ENCODE measurements at regions not wholly inside any gene's neighbourhood (a gene's known extent, or its start where the extent isn't known, plus 50 kb on each side); places are given as distances from the start of the nearest gene placed in this dataset.
A peak's percentile ranks its signal among the peaks of the same experiment; 100 is the strongest.

DNA sequence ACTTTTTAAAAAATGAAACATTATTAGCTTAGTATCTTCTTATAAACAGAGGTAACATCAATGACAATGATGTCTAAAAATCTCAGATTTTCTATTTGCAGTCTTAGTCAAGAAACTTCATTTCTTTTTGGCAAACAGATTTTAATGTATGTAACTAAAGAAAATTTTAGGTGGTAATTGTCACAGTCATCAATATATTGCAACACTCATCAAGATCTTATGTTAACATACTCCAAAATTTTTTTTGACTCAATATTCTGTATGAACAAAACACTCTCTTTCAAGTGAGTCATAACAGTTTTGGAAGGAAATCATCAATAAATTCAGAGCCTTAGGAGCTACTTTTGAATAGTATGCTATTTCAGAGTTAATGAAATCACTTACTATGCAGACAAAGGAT, 1507.6 kb downstream of the SLITRK1 start:
- ChIA-PET POLR2A (no interaction called here), CTCF (no interaction called here)
- Histone ChIP-seq H3K27me3 (replicated peaks in 2 of 5; ENCODE audit: control insufficient read depth in 4 of 5, insufficient read depth in 5 of 5, low read length in 4 of 5) (no peaks in the 10 kb centered on the region), H3K4me1 (ENCODE audit: control extremely low read depth in 1 of 4, control insufficient read depth in 4 of 4, insufficient read depth in 4 of 4, low read length in 3 of 4) (no peaks in the 10 kb centered on the region), H3K27ac (ENCODE audit: insufficient read depth in 1 of 2, low read depth in 1 of 2, low read length in 2 of 2, poor library complexity in 1 of 2, severe bottlenecking in 2 of 2) (no peak overlapping the region), H3K9me3 (ENCODE audit: control extremely low read depth in 1 of 5, control insufficient read depth in 4 of 5, insufficient read depth in 2 of 5, low read depth in 1 of 5, low read length in 4 of 5) (peaks cover 0 to 5% (median 0%) of the 10 kb centered on the region in 5 experiments), H3K36me3 (ENCODE audit: control insufficient read depth in 4 of 4, insufficient read depth in 4 of 4, low read length in 3 of 4) (no peaks in the 10 kb centered on the region), H3K4me3 (ENCODE audit: control insufficient read depth in 1 of 7, extremely low read depth in 1 of 7, insufficient read depth in 4 of 7, low read depth in 2 of 7, low read length in 6 of 7) (no peak overlapping the region)
- no peak for DNase-seq

DNA sequence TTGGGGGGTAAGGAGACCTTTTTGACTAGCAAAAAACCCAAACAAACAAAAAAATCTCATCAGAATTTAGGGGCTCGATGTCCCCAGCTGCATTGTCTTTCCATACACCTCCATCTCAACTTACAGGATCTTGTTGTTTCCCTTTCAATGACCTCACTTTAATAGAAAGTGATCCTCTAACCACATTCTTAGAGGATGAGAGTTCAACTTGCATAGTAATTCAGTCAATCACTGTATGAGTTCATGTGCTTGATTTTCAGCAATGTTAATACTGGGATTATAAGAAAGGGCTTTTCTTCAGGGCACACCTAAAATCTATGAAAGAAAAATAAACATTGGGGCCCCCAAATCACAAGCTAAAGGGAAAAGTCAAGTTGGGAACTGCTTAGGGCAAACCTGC, 1512.0 kb downstream of the SLITRK1 start:
- Histone ChIP-seq H3K36me3 (ENCODE audit: control insufficient read depth in 4 of 4, insufficient read depth in 4 of 4, low read length in 3 of 4) (no peaks in the 10 kb centered on the region), H3K27me3 (replicated peaks in 2 of 5; ENCODE audit: control insufficient read depth in 4 of 5, insufficient read depth in 5 of 5, low read length in 4 of 5) (no peaks in the 10 kb centered on the region), H3K4me3 (ENCODE audit: control insufficient read depth in 1 of 7, extremely low read depth in 1 of 7, insufficient read depth in 4 of 7, low read depth in 2 of 7, low read length in 6 of 7) (no peak overlapping the region), H3K9me3 (ENCODE audit: control extremely low read depth in 1 of 5, control insufficient read depth in 4 of 5, insufficient read depth in 2 of 5, low read depth in 1 of 5, low read length in 4 of 5) (peaks cover 0 to 3% (median 0%) of the 10 kb centered on the region in 5 experiments), H3K27ac (ENCODE audit: insufficient read depth in 1 of 2, low read depth in 1 of 2, low read length in 2 of 2, poor library complexity in 1 of 2, severe bottlenecking in 2 of 2) (no peak overlapping the region), H3K4me1 (ENCODE audit: control extremely low read depth in 1 of 4, control insufficient read depth in 4 of 4, insufficient read depth in 4 of 4, low read length in 3 of 4) (no peaks in the 10 kb centered on the region)
- CTCF ChIA-PET, result no interaction called here
- WGBS (ENCODE audit: insufficient coverage), result no CpG with 5 or more reads among the region's 1 CpG
- POLR2A ChIA-PET, result no interaction called here
- DNase-seq, result no peak

DNA sequence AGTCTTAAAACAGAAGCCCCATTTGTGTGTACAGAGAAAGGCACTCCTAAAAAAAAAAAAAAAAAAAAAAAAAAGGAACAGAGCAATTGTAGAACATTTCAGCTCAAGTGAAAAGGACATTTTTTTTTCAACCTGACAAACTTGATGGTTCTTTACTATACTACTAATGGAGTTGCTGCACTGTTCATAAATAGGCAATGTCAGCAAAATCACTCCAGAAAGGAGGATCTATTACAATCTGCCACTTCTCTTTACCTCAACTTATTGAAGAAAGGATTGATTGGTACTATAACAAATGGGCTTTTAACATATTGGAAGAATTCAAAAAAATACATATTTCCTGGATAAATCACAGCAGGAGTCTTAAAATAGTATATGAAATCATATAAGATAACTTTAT, 1517.7 kb downstream of the SLITRK1 start:
- DNase-seq, result no peak
- ChIA-PET POLR2A (no interaction called here), CTCF (no interaction called here)
- Histone ChIP-seq H3K27me3 (replicated peaks in 2 of 5; ENCODE audit: control insufficient read depth in 4 of 5, insufficient read depth in 5 of 5, low read length in 4 of 5) (no peaks in the 10 kb centered on the region), H3K4me1 (ENCODE audit: control extremely low read depth in 1 of 4, control insufficient read depth in 4 of 4, insufficient read depth in 4 of 4, low read length in 3 of 4) (no peaks in the 10 kb centered on the region), H3K9me3 (ENCODE audit: control extremely low read depth in 1 of 5, control insufficient read depth in 4 of 5, insufficient read depth in 2 of 5, low read depth in 1 of 5, low read length in 4 of 5) (peaks cover 0 to 3% (median 0%) of the 10 kb centered on the region in 5 experiments), H3K36me3 (ENCODE audit: control insufficient read depth in 4 of 4, insufficient read depth in 4 of 4, low read length in 3 of 4) (no peaks in the 10 kb centered on the region), H3K27ac (ENCODE audit: insufficient read depth in 1 of 2, low read depth in 1 of 2, low read length in 2 of 2, poor library complexity in 1 of 2, severe bottlenecking in 2 of 2) (no peak overlapping the region), H3K4me3 (ENCODE audit: control insufficient read depth in 1 of 7, extremely low read depth in 1 of 7, insufficient read depth in 4 of 7, low read depth in 2 of 7, low read length in 6 of 7) (no peak overlapping the region)

DNA sequence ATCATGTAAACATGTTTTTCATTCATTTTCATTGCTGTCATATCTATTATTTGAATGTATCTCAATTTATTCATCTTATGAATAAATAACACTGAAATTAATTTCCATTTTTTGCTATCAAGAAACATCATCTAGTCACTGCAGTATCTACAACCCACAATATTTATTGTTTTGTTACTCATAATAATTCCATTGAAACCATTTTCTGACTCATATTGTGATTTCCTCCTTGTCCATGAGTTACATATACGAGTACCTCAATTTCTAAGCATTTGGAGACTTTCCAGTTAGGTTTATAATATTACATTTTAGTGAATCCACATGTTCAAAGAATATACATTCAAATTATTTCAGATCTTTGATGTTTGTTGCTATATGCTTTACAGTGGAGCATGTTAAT, 1524.0 kb downstream of the SLITRK1 start:
- peak in 1 of 3 donors; percentile 8 for DNase-seq
- Histone ChIP-seq H3K9me3 (ENCODE audit: control extremely low read depth in 1 of 5, control insufficient read depth in 4 of 5, insufficient read depth in 2 of 5, low read depth in 1 of 5, low read length in 4 of 5) (peaks cover 0 to 3% (median 0%) of the 10 kb centered on the region in 5 experiments), H3K4me1 (ENCODE audit: control extremely low read depth in 1 of 4, control insufficient read depth in 4 of 4, insufficient read depth in 4 of 4, low read length in 3 of 4) (peaks cover 0 to 4% (median 0%) of the 10 kb centered on the region in 4 experiments), H3K36me3 (ENCODE audit: control insufficient read depth in 4 of 4, insufficient read depth in 4 of 4, low read length in 3 of 4) (no peaks in the 10 kb centered on the region), H3K4me3 (ENCODE audit: control insufficient read depth in 1 of 7, extremely low read depth in 1 of 7, insufficient read depth in 4 of 7, low read depth in 2 of 7, low read length in 6 of 7) (no peak overlapping the region), H3K27ac (ENCODE audit: insufficient read depth in 1 of 2, low read depth in 1 of 2, low read length in 2 of 2, poor library complexity in 1 of 2, severe bottlenecking in 2 of 2) (no peak overlapping the region), H3K27me3 (replicated peaks in 2 of 5; ENCODE audit: control insufficient read depth in 4 of 5, insufficient read depth in 5 of 5, low read length in 4 of 5) (no peaks in the 10 kb centered on the region)
- ChIA-PET POLR2A (no interaction called here), CTCF (no interaction called here)
- no CpG with 5 or more reads among the region's 1 CpG for WGBS (ENCODE audit: insufficient coverage)

DNA sequence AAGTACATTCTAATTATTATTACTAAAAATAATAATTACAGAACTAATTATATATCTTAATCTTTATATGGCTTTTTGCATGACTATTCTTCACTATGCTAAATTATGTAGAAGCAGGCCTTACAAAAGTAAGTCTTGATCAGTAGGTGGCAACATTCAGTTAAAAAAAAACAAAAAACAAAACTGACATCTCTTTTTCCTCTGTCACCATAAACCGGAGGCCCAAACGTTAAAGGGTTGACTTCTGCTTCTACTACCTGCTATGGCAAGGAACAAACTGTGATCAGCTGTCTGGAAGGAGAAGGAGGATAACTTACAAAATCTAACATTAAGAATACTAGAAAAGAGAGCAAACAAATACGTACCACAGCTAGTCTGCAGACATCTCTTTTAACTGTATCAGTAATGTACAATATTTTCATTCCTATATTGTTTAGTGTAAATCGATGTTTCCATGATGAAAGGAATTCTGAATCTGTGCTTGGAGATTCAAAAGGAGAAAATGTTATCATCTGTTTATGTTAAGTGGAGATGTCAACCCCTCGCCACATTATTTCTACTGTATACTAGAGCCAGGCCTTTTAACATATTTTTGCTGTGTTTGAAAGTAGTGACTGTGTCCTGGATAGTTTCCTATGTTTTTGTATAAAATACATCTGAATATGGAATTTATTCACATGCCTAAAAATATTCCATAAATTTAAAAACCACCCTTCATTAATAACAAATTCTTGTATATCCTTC, 1525.4 kb downstream of the SLITRK1 start:
- no peak overlapping the region for H3K27ac ChIP-seq (ENCODE audit: insufficient read depth in 1 of 2, low read depth in 1 of 2, low read length in 2 of 2, poor library complexity in 1 of 2, severe bottlenecking in 2 of 2)
- H3K4me1 ChIP-seq (ENCODE audit: control extremely low read depth in 1 of 4, control insufficient read depth in 4 of 4, insufficient read depth in 4 of 4, low read length in 3 of 4), result peaks cover 0 to 4% (median 0%) of the 10 kb centered on the region in 4 experiments
- H3K27me3 ChIP-seq (replicated peaks in 2 of 5; ENCODE audit: control insufficient read depth in 4 of 5, insufficient read depth in 5 of 5, low read length in 4 of 5), result no peaks in the 10 kb centered on the region
- POLR2A ChIA-PET, result interaction anchor here (0.6 kb wide), 1 partner anchor 477 kb away, joined by 3 read pairs; no protein-coding TSS in a partner anchor
- peaks cover 0 to 3% (median 0%) of the 10 kb centered on the region in 5 experiments for H3K9me3 ChIP-seq (ENCODE audit: control extremely low read depth in 1 of 5, control insufficient read depth in 4 of 5, insufficient read depth in 2 of 5, low read depth in 1 of 5, low read length in 4 of 5)
- CTCF ChIA-PET, result interaction anchor here (0.7 kb wide), 1 partner anchor 1970 kb away, joined by 3 read pairs; no protein-coding TSS in a partner anchor
- H3K4me3 ChIP-seq (ENCODE audit: control insufficient read depth in 1 of 7, extremely low read depth in 1 of 7, insufficient read depth in 4 of 7, low read depth in 2 of 7, low read length in 6 of 7), result no peak overlapping the region
- peak; percentile 46 to 74 (median 71) for DNase-seq
- H3K36me3 ChIP-seq (ENCODE audit: control insufficient read depth in 4 of 4, insufficient read depth in 4 of 4, low read length in 3 of 4), result no peaks in the 10 kb centered on the region
- no CpG with 5 or more reads among the region's 5 CpGs for WGBS (ENCODE audit: insufficient coverage)

DNA sequence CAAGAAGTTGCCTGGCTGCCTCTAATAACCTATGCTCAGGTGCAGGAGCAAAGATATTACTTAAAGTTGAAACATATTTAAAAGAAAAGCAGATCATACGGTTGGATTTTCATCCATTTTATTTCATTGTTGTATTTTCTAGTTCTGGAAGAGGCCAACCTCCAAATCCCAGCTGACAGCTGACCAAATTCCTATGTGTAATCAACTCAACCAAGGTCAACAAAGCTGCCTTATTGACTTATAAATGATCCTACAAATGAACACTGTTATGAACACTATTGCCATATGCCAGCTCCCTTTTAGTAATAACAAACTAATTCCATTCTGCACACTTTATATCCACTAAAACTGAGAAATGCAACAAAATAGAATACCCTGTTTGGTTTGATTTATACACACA, 1537.4 kb downstream of the SLITRK1 start:
- no peak for DNase-seq
- WGBS (ENCODE audit: insufficient coverage), result no CpG with 5 or more reads among the region's 1 CpG
- POLR2A ChIA-PET, result no interaction called here

DNA sequence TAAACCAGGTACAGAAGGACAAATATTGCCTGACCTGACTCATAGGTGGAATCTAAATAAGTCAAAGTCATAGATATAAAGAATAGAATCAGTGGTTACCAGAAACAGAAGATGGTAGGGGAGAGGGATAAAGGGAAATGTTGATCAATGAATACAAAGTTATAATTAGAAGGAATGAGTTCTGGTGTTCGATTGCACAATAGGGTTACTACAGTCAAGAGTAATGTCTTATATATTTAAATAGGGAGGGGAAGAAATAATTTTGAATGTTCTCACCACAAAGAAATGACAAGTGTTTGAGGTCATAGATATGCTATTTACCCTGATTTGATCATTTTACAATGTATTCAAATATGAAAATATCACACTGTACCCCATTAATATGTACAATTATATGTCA, 1541.2 kb downstream of the SLITRK1 start:
- Histone ChIP-seq H3K36me3 (ENCODE audit: control insufficient read depth in 4 of 4, insufficient read depth in 4 of 4, low read length in 3 of 4) (no peaks in the 10 kb centered on the region), H3K27ac (ENCODE audit: insufficient read depth in 1 of 2, low read depth in 1 of 2, low read length in 2 of 2, poor library complexity in 1 of 2, severe bottlenecking in 2 of 2) (no peak overlapping the region), H3K9me3 (ENCODE audit: control extremely low read depth in 1 of 5, control insufficient read depth in 4 of 5, insufficient read depth in 2 of 5, low read depth in 1 of 5, low read length in 4 of 5) (no peaks in the 10 kb centered on the region), H3K4me3 (ENCODE audit: control insufficient read depth in 1 of 7, extremely low read depth in 1 of 7, insufficient read depth in 4 of 7, low read depth in 2 of 7, low read length in 6 of 7) (no peak overlapping the region), H3K27me3 (replicated peaks in 2 of 5; ENCODE audit: control insufficient read depth in 4 of 5, insufficient read depth in 5 of 5, low read length in 4 of 5) (no peaks in the 10 kb centered on the region), H3K4me1 (ENCODE audit: control extremely low read depth in 1 of 4, control insufficient read depth in 4 of 4, insufficient read depth in 4 of 4, low read length in 3 of 4) (no peaks in the 10 kb centered on the region)
- no peak for DNase-seq
- WGBS (ENCODE audit: insufficient coverage), result 100% methylated on average over 1 of the region's 1 CpG
- POLR2A ChIA-PET, result no interaction called here
- CTCF ChIA-PET, result no interaction called here

More for the DNA sequence above, 1537.4 kb downstream of the SLITRK1 start:
- no peak overlapping the region for H3K4me3 ChIP-seq (ENCODE audit: control insufficient read depth in 1 of 7, extremely low read depth in 1 of 7, insufficient read depth in 4 of 7, low read depth in 2 of 7, low read length in 6 of 7)
- H3K9me3 ChIP-seq (ENCODE audit: control extremely low read depth in 1 of 5, control insufficient read depth in 4 of 5, insufficient read depth in 2 of 5, low read depth in 1 of 5, low read length in 4 of 5), result no peaks in the 10 kb centered on the region
- no peak overlapping the region for H3K27ac ChIP-seq (ENCODE audit: insufficient read depth in 1 of 2, low read depth in 1 of 2, low read length in 2 of 2, poor library complexity in 1 of 2, severe bottlenecking in 2 of 2)
- H3K4me1 ChIP-seq (ENCODE audit: control extremely low read depth in 1 of 4, control insufficient read depth in 4 of 4, insufficient read depth in 4 of 4, low read length in 3 of 4), result no peaks in the 10 kb centered on the region
- H3K27me3 ChIP-seq (replicated peaks in 2 of 5; ENCODE audit: control insufficient read depth in 4 of 5, insufficient read depth in 5 of 5, low read length in 4 of 5), result no peaks in the 10 kb centered on the region
- CTCF ChIA-PET, result no interaction called here
- no peaks in the 10 kb centered on the region for H3K36me3 ChIP-seq (ENCODE audit: control insufficient read depth in 4 of 4, insufficient read depth in 4 of 4, low read length in 3 of 4)

Data from common myeloid progenitor, CD34-positive (primary cell).